ENCODE measurements at regions not wholly inside any gene's neighbourhood (a gene's known extent, or its start where the extent isn't known, plus 50 kb on each side); places are given as distances from the start of the nearest gene placed in this dataset.

- Histone ChIP-seq H3K9me3 (no peaks in the 10 kb centered on the region), H3K27ac (no peak overlapping the region), H3K4me1 (no peaks in the 10 kb centered on the region), H3K27me3 (no peaks in the 10 kb centered on the region), H3K36me3 (no peaks in the 10 kb centered on the region), H3K4me3 (no peak overlapping the region)
- TF ChIP-seq CTCF (IDR thresholded peaks at IDR 0.05), result no peak
- no peak for TF ChIP-seq EP300 (IDR thresholded peaks at IDR 0.05)
- TF ChIP-seq POLR2A (IDR thresholded peaks at IDR 0.05), result no peak
- TF ChIP-seq POLR2AphosphoS5 (IDR thresholded peaks at IDR 0.05), result no peak
- WGBS, 2 donors, result 85 to 88% methylated on average over 23 of the region's 23 CpGs
- no peak for DNase-seq
- intact Hi-C loops (cut with DNase I), result no loop called here
These were observed 189.9 kb downstream of the FOXD2 start for GRCh38 chr1:47627471-47628370.

DNA sequence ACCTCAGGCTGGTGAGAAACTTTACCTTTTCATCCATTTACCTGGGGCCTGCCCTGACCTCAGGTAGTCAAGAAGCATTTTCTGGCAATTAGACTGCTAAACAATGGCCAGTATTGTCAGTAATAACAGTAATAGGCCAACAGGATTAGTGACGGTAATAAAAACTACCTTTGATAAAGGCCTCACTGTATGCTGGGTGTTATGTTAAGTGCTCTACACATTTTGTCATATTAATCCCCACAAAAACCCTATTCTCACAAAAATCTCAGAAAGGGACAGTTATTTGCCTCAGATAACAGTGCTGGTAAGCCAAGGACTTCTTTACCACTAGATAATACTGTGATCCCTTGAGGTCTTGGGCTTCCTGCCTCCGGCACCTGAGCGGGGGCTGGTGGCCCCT, 191.4 kb downstream of the FOXD2 start:
- Histone ChIP-seq H3K4me1 (no peaks in the 10 kb centered on the region), H3K36me3 (no peaks in the 10 kb centered on the region), H3K27me3 (no peaks in the 10 kb centered on the region), H3K27ac (no peak overlapping the region), H3K9me3 (no peaks in the 10 kb centered on the region), H3K4me3 (no peak overlapping the region)
- no peak for DNase-seq
- 96% methylated on average over 3 of the region's 3 CpGs for WGBS, 2 donors
- TF ChIP-seq CTCF (IDR thresholded peaks at IDR 0.05) (no peak), POLR2AphosphoS5 (IDR thresholded peaks at IDR 0.05) (no peak), POLR2A (IDR thresholded peaks at IDR 0.05) (no peak), EP300 (IDR thresholded peaks at IDR 0.05) (no peak)
- intact Hi-C loops (cut with DNase I), result no loop called here

GRCh38 chr1:47630346-47630745, 192.5 kb downstream of the FOXD2 start:
- H3K4me1 ChIP-seq, result no peaks in the 10 kb centered on the region
- no peak overlapping the region for H3K27ac ChIP-seq
- H3K27me3 ChIP-seq, result no peaks in the 10 kb centered on the region
- H3K9me3 ChIP-seq, result no peaks in the 10 kb centered on the region
- no peak overlapping the region for H3K4me3 ChIP-seq
- WGBS, 2 donors, result 96% methylated on average over 4 of the region's 4 CpGs
- TF ChIP-seq CTCF (IDR thresholded peaks at IDR 0.05), result no peak
- intact Hi-C loops (cut with DNase I), result no loop called here
- no peaks in the 10 kb centered on the region for H3K36me3 ChIP-seq
- no peak for DNase-seq

- Histone ChIP-seq H3K9me3 (no peaks in the 10 kb centered on the region), H3K4me3 (no peak overlapping the region), H3K27ac (no peak overlapping the region), H3K36me3 (no peaks in the 10 kb centered on the region), H3K27me3 (no peaks in the 10 kb centered on the region), H3K4me1 (no peaks in the 10 kb centered on the region)
- 90 to 92% methylated on average over 17 of the region's 17 CpGs for WGBS, 2 donors
- intact Hi-C loops (cut with DNase I), result no loop called here
- DNase-seq, result no peak
- TF ChIP-seq POLR2A (IDR thresholded peaks at IDR 0.05) (no peak), CTCF (IDR thresholded peaks at IDR 0.05) (no peak), EP300 (IDR thresholded peaks at IDR 0.05) (no peak), POLR2AphosphoS5 (IDR thresholded peaks at IDR 0.05) (no peak)
These were observed 193.7 kb downstream of the FOXD2 start for GRCh38 chr1:47631411-47631995.

Data from sigmoid colon (tissue), 6 donors.